ENCODE measurements at regions not wholly inside any gene's neighbourhood (a gene's known extent, or its start where the extent isn't known, plus 50 kb on each side); places are given as distances from the start of the nearest gene placed in this dataset.

DNA sequence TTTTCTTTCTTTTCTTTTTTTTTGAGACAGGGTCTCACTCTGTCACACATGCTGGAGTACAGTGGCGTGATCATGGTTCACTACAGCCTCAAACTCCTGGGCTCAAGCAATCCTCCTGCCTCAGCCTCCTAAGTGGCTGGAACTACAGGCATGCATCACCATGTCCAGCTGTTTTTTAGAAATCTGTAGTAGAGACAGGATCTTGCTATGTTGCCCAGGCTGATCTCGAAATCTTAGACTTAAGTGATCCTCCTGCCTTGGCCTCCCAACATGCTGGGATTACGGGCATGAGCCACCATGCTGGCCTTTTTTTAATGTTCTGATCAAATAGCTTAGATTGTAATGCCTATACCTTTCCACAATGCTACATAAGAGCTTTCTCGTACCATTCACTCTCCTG is 107.0 kb upstream of the KCTD7 start (continued):
- TF ChIP-seq, protein P1, sequence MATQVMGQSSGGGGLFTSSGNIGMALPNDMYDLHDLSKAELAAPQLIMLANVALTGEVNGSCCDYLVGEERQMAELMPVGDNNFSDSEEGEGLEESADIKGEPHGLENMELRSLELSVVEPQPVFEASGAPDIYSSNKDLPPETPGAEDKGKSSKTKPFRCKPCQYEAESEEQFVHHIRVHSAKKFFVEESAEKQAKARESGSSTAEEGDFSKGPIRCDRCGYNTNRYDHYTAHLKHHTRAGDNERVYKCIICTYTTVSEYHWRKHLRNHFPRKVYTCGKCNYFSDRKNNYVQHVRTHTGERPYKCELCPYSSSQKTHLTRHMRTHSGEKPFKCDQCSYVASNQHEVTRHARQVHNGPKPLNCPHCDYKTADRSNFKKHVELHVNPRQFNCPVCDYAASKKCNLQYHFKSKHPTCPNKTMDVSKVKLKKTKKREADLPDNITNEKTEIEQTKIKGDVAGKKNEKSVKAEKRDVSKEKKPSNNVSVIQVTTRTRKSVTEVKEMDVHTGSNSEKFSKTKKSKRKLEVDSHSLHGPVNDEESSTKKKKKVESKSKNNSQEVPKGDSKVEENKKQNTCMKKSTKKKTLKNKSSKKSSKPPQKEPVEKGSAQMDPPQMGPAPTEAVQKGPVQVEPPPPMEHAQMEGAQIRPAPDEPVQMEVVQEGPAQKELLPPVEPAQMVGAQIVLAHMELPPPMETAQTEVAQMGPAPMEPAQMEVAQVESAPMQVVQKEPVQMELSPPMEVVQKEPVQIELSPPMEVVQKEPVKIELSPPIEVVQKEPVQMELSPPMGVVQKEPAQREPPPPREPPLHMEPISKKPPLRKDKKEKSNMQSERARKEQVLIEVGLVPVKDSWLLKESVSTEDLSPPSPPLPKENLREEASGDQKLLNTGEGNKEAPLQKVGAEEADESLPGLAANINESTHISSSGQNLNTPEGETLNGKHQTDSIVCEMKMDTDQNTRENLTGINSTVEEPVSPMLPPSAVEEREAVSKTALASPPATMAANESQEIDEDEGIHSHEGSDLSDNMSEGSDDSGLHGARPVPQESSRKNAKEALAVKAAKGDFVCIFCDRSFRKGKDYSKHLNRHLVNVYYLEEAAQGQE (IDR thresholded peaks at IDR 0.05; ENCODE audit: unreplicated experiment): no peak
- TF ChIP-seq, protein P2, sequence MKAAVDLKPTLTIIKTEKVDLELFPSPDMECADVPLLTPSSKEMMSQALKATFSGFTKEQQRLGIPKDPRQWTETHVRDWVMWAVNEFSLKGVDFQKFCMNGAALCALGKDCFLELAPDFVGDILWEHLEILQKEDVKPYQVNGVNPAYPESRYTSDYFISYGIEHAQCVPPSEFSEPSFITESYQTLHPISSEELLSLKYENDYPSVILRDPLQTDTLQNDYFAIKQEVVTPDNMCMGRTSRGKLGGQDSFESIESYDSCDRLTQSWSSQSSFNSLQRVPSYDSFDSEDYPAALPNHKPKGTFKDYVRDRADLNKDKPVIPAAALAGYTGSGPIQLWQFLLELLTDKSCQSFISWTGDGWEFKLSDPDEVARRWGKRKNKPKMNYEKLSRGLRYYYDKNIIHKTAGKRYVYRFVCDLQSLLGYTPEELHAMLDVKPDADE (IDR thresholded peaks at IDR 0.05): no peak
- TF ChIP-seq EZH2 (IDR thresholded peaks at IDR 0.05; ENCODE audit: low read depth, unreplicated experiment) (no peak), EZH2phosphoT487 (IDR thresholded peaks at IDR 0.05; ENCODE audit: unreplicated experiment) (no peak), STAT1 (IDR thresholded peaks at IDR 0.05; ENCODE audit: unreplicated experiment) (no peak), ZNF331 (CRISPR knock-in tag; IDR thresholded peaks at IDR 0.05; ENCODE audit: low read depth) (no peak)

DNA sequence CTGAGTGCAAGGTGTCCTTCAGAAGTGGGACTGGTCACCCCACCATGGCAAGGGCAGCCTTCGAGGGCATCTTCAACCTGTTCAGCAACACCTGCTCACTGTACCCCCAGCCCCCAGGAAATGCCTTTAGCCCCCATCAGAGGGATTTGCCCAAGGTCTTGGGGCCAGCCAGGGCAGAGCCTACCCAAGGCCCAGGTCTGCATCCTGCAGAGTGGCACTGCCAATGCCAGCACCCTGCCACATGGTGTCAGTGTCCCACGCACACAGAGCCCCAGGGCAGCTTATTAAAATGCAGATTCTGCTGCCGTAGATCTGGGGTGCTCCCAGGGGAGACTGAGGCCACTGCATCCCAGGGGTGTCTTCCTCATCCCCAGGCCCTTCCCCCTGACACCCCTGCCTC is 106.2 kb upstream of the KCTD7 start:
- Histone ChIP-seq H3K9me2 (ENCODE audit: insufficient read depth) (no peaks in the 10 kb centered on the region), H2AFZ (no peak overlapping the region), H3K27ac (ENCODE audit: low read depth) (no peak overlapping the region), H3K4me2 (no peak overlapping the region), H3K27me3 (ENCODE audit: insufficient read depth) (0 out of 2 replicates have a peak, but pooled peaks cover 2% of the 10 kb centered on the region), H3K4me3 (no peak overlapping the region), H3F3A (replicated peaks; ENCODE audit: low read depth) (no peaks in the 10 kb centered on the region), H3K4me1 (ENCODE audit: insufficient read depth) (no peaks in the 10 kb centered on the region), H3K79me2 (replicated peaks; ENCODE audit: insufficient read depth) (no peaks in the 10 kb centered on the region), H3K36me3 (ENCODE audit: insufficient read depth) (no peaks in the 10 kb centered on the region), H4K20me1 (replicated peaks; ENCODE audit: insufficient read depth) (no peaks in the 10 kb centered on the region)
- TF ChIP-seq POLR2AphosphoS5 (IDR thresholded peaks at IDR 0.05; ENCODE audit: low read depth) (no peak), ZNF331 (CRISPR knock-in tag; IDR thresholded peaks at IDR 0.05; ENCODE audit: low read depth) (no peak)
- TF ChIP-seq, protein P1 (IDR thresholded peaks at IDR 0.05; ENCODE audit: unreplicated experiment): no peak
- TF ChIP-seq, protein P3, sequence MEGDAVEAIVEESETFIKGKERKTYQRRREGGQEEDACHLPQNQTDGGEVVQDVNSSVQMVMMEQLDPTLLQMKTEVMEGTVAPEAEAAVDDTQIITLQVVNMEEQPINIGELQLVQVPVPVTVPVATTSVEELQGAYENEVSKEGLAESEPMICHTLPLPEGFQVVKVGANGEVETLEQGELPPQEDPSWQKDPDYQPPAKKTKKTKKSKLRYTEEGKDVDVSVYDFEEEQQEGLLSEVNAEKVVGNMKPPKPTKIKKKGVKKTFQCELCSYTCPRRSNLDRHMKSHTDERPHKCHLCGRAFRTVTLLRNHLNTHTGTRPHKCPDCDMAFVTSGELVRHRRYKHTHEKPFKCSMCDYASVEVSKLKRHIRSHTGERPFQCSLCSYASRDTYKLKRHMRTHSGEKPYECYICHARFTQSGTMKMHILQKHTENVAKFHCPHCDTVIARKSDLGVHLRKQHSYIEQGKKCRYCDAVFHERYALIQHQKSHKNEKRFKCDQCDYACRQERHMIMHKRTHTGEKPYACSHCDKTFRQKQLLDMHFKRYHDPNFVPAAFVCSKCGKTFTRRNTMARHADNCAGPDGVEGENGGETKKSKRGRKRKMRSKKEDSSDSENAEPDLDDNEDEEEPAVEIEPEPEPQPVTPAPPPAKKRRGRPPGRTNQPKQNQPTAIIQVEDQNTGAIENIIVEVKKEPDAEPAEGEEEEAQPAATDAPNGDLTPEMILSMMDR (conservative IDR thresholded peaks at IDR 0.05; ENCODE audit: low read depth in 2 of 2): peak in 1 of 2 experiments; percentile 68
- DNase-seq (ENCODE audit: low spot score): peak; percentile 45
- Mint-ChIP-seq H3K27ac (no peak overlapping the region), H3K4me1 (no peaks in the 10 kb centered on the region), H3K36me3 (ENCODE audit: low read depth) (no peaks in the 10 kb centered on the region; the same call in 2 of the 3 replicates), H3K4me3 (no peak overlapping the region), H3K9me3 (no peaks in the 10 kb centered on the region; the same call in 2 of the 3 replicates), H3K27me3 (ENCODE audit: insufficient read depth, low read depth, poor library complexity) (peaks cover 14% of the 10 kb centered on the region)
- peak; percentile 74 for ATAC-seq
